Gastrocnemius medialis (tissue), 4 donors: ENCODE measurements at regions not wholly inside any gene's neighbourhood (a gene's known extent, or its start where the extent isn't known, plus 50 kb on each side); places are given as distances from the start of the nearest gene placed in this dataset.

Source experiments
- CTCF ChIP-seq, 5 experiments: fragments of 450-650 bp in 3 of 5; fragments of 200-600 bp in 2 of 5; sonication (generic) in 2 of 5; IDR thresholded peaks in 4 of 5; conservative IDR thresholded peaks in 1 of 5; 1 replicate in 4 of 5; 2 replicates in 1 of 5; pipeline ENCODE4 v1.5.1; 2016 to 2019; ENCODE audit warnings: antibody characterized with exemption in 5 of 5, mild to moderate bottlenecking in 3 of 5, moderate library complexity in 3 of 5
- POLR2A ChIP-seq, 2 donors: fragments of 450-650 bp; IDR thresholded peaks; one replicate each; pipeline ENCODE4 v1.6.1; 2017; ENCODE audit warnings: antibody characterized with exemption in 2 of 2, mild to moderate bottlenecking in 2 of 2, moderate library complexity in 2 of 2

GRCh38 chr13:80101040-80101439, 239.9 kb downstream of the SPRY2 start:
- TF ChIP-seq CTCF (IDR thresholded peaks at IDR 0.05 in 4 of 5, conservative IDR thresholded peaks at IDR 0.05 in 1 of 5) (no peak), POLR2A (IDR thresholded peaks at IDR 0.05) (no peak)
